H1 (cell line): ENCODE measurements at regions not wholly inside any gene's neighbourhood (a gene's known extent, or its start where the extent isn't known, plus 50 kb on each side); places are given as distances from the start of the nearest gene placed in this dataset.

Experiments used
- CTCF ChIA-PET: fragments of 300-600 bp; sonication (Branson Sonifier 250); formaldehyde crosslinking; loops from one replicate; lab custom pipeline; 2021; ENCODE audit not compliant: partially characterized antibody; lab: Charles Lee
- POLR2A ChIA-PET: fragments of 300-600 bp; sonication (Branson Sonifier 250); formaldehyde crosslinking; loops from one replicate; lab custom pipeline; 2021; ENCODE audit warnings: inconsistent platforms; ENCODE audit not compliant: partially characterized antibody; lab: Charles Lee
- DNase-seq, 2 experiments: peaks; one replicate each; pipeline versions ENCODE4 v3.0.0 to v3.0.0-alpha.2; 2010 to 2022; ENCODE audit warnings: low spot score in 2 of 2, low read depth in 1 of 2, mixed read lengths in 1 of 2
- FAIRE-seq: peaks from 2 replicates; lab custom pipeline; 2011; peaks lifted over from hg19 to GRCh38; lab: Jason Lieb, UNC
- H2AFZ ChIP-seq: 2 replicates; pipeline ENCODE4 v1.8.1; 2012; ENCODE audit warnings: low read length, inconsistent platforms
- H2AK5ac ChIP-seq: 2 replicates; pipeline ENCODE4 v1.6.1; 2013; ENCODE audit warnings: low read depth, low read length
- H2BK120ac ChIP-seq: replicated peaks from 2 replicates; pipeline ENCODE3; 2013; ENCODE audit warnings: low read depth, low read length, inconsistent platforms
- H2BK12ac ChIP-seq: 2 replicates; pipeline ENCODE4 v1.6.1; 2013; ENCODE audit warnings: low read depth, low read length
- H2BK15ac ChIP-seq: 2 replicates; pipeline ENCODE4 v1.6.1; 2013; ENCODE audit warnings: low read length
- H2BK20ac ChIP-seq: 2 replicates; pipeline ENCODE4 v1.6.1; 2013; ENCODE audit warnings: low read length
- H2BK5ac ChIP-seq: 2 replicates; pipeline ENCODE4 v1.6.1; 2013; ENCODE audit warnings: low read depth, low read length
- H3K14ac ChIP-seq: 2 replicates; pipeline ENCODE4 v1.6.1; 2013; ENCODE audit warnings: inconsistent platforms; ENCODE audit not compliant: insufficient read length
- H3K18ac ChIP-seq: 2 replicates; pipeline ENCODE4 v1.6.1; 2013; ENCODE audit warnings: low read length; ENCODE audit errors: extremely low read depth
- H3K23ac ChIP-seq: 2 replicates; pipeline ENCODE4 v1.6.1; 2013; ENCODE audit warnings: inconsistent platforms; ENCODE audit not compliant: insufficient read length
- H3K23me2 ChIP-seq: 2 replicates; pipeline ENCODE4 v1.6.1; 2013; ENCODE audit warnings: low read depth, low read length
- H3K27ac ChIP-seq: 2 replicates; pipeline ENCODE4 v1.6.1; 2011; ENCODE audit warnings: low read depth, low read length, inconsistent platforms
- H3K27me3 ChIP-seq, 4 experiments: replicated peaks in 1 of 4; 1 replicate in 1 of 4; 2 replicates in 3 of 4; pipeline versions ENCODE4 v1.6.1 to v1.8.1; 2011 to 2013; ENCODE audit warnings: low read length in 3 of 4, mild to moderate bottlenecking in 3 of 4, inconsistent platforms in 2 of 4, mixed read lengths in 2 of 4, moderate library complexity in 1 of 4; ENCODE audit not compliant: control insufficient read depth in 3 of 4, insufficient read depth in 3 of 4; ENCODE audit errors: extremely low read depth in 1 of 4
- H3K36me3 ChIP-seq, 4 experiments: 2 replicates each; pipeline versions ENCODE4 v1.6.1 to v1.8.1; 2011 to 2013; ENCODE audit warnings: mild to moderate bottlenecking in 4 of 4, low read length in 3 of 4, moderate library complexity in 2 of 4, control low read depth in 1 of 4, inconsistent platforms in 1 of 4; ENCODE audit not compliant: insufficient read depth in 4 of 4, control insufficient read depth in 2 of 4
- H3K4ac ChIP-seq: replicated peaks from 2 replicates; pipeline ENCODE3; 2013; ENCODE audit warnings: low read length, low read depth, mixed read lengths, inconsistent platforms; ENCODE audit not compliant: insufficient read length
- H3K4me1 ChIP-seq, 4 experiments: replicated peaks in 1 of 4; 1 replicate in 1 of 4; 2 replicates in 3 of 4; pipeline versions ENCODE4 v1.6.1 to v1.8.1; 2011 to 2013; ENCODE audit warnings: low read length in 3 of 4, inconsistent platforms in 2 of 4, mixed read lengths in 1 of 4; ENCODE audit not compliant: insufficient read depth in 4 of 4, control insufficient read depth in 3 of 4
- H3K4me2 ChIP-seq, 2 experiments: 2 replicates each; pipeline versions ENCODE4 v1.6.1 to v1.8.1; 2011 to 2013; ENCODE audit warnings: low read depth in 2 of 2, low read length in 2 of 2, control low read depth in 1 of 2, inconsistent platforms in 1 of 2, mild to moderate bottlenecking in 1 of 2; ENCODE audit not compliant: insufficient read depth in 1 of 2
- H3K4me3 ChIP-seq, 4 experiments: fragments of 200-600, 300-600 bp in 1 of 4; sonication (generic), shearing (Covaris generic), sonication (Bioruptor Twin) in 1 of 4; 2 replicates each; pipeline versions ENCODE4 v1.5.1 to v1.8.1; 2011 to 2016; ENCODE audit warnings: low read length in 4 of 4, low read depth in 3 of 4, control low read depth in 2 of 4, inconsistent platforms in 2 of 4, mild to moderate bottlenecking in 2 of 4, mixed read lengths in 1 of 4, moderate library complexity in 1 of 4; ENCODE audit not compliant: insufficient read depth in 2 of 4; ENCODE audit errors: extremely low read depth in 1 of 4
- H3K56ac ChIP-seq: replicated peaks from 2 replicates; pipeline ENCODE3; 2013; ENCODE audit warnings: low read depth, mild to moderate bottlenecking, mixed read lengths, low read length, inconsistent platforms; ENCODE audit not compliant: insufficient read length
- H3K79me1 ChIP-seq: 2 replicates; pipeline ENCODE4 v1.6.1; 2013; ENCODE audit warnings: low read depth, low read length, control low read depth
- H3K79me2 ChIP-seq, 2 experiments: 2 replicates each; pipeline versions ENCODE4 v1.6.1 to v1.8.1; 2012 to 2013; ENCODE audit warnings: low read length in 2 of 2, mild to moderate bottlenecking in 2 of 2, inconsistent platforms in 1 of 2; ENCODE audit not compliant: insufficient read depth in 2 of 2, control insufficient read depth in 1 of 2
- H3K9ac ChIP-seq, 4 experiments: replicated peaks in 1 of 4; 1 replicate in 1 of 4; 2 replicates in 3 of 4; pipeline versions ENCODE4 v1.6.1 to v1.8.1; 2011 to 2013; ENCODE audit warnings: low read depth in 3 of 4, low read length in 3 of 4, control low read depth in 2 of 4, mild to moderate bottlenecking in 2 of 4, moderate library complexity in 2 of 4, inconsistent platforms in 1 of 4; ENCODE audit errors: extremely low read depth in 1 of 4
- H3K9me3 ChIP-seq, 2 experiments: 2 replicates each; pipeline versions ENCODE4 v1.6.1 to v1.8.1; 2012 to 2013; ENCODE audit warnings: mild to moderate bottlenecking in 2 of 2, moderate library complexity in 2 of 2, control low read depth in 1 of 2, inconsistent platforms in 1 of 2, low read depth in 1 of 2, low read length in 1 of 2, mixed read lengths in 1 of 2; ENCODE audit not compliant: insufficient read depth in 2 of 2
- H4K20me1 ChIP-seq, 2 experiments: replicated peaks in 1 of 2; 2 replicates each; pipeline versions ENCODE3 to v1.8.1; 2011 to 2013; ENCODE audit warnings: inconsistent platforms in 2 of 2, low read length in 2 of 2, mild to moderate bottlenecking in 1 of 2; ENCODE audit not compliant: insufficient read depth in 2 of 2, control insufficient read depth in 1 of 2
- H4K5ac ChIP-seq: 2 replicates; pipeline ENCODE4 v1.6.1; 2013; ENCODE audit warnings: low read length, low read depth, mixed read lengths, inconsistent platforms; ENCODE audit not compliant: insufficient read length
- H4K8ac ChIP-seq: 2 replicates; pipeline ENCODE4 v1.8.0; 2013; ENCODE audit warnings: mild to moderate bottlenecking, moderate library complexity, low read length, inconsistent platforms; ENCODE audit not compliant: insufficient read depth; ENCODE audit errors: extremely low read depth
- H4K91ac ChIP-seq: replicated peaks from 2 replicates; pipeline ENCODE3; 2013; ENCODE audit warnings: low read length, mixed read lengths, inconsistent platforms; ENCODE audit not compliant: insufficient read length
- JUN ChIP-seq: IDR thresholded peaks from 2 replicates; pipeline ENCODE4 v1.6.1; 2011; ENCODE audit warnings: low read depth, mild to moderate bottlenecking, improper control_type of control experiment, low read length
- POLR2AphosphoS5 ChIP-seq: IDR thresholded peaks from 2 replicates; pipeline ENCODE4 v1.6.1; 2011; ENCODE audit warnings: low read depth, low read length
- SAP30 ChIP-seq: fragments of 300-600 bp; sonication (generic); IDR thresholded peaks from 2 replicates; pipeline ENCODE4 v1.7.1; 2012; ENCODE audit warnings: low read length, moderate library complexity, mild to moderate bottlenecking, inconsistent platforms; ENCODE audit not compliant: insufficient read depth, insufficient replicate concordance
- SIN3A ChIP-seq, 2 experiments: IDR thresholded peaks in 1 of 2; conservative IDR thresholded peaks in 1 of 2; 2 replicates each; pipeline ENCODE4 v1.6.1; 2011 to 2012; ENCODE audit warnings: low read length in 2 of 2, improper control_type of control experiment in 1 of 2, low read depth in 1 of 2, mild to moderate bottlenecking in 1 of 2
- WGBS, 2 experiments: shearing (Covaris generic) in 1 of 2; methylation state at CpG; one replicate each; pipeline versions ENCODE4 v1.1.6 to v1.1.7; 2013 to 2015; ENCODE audit warnings: low lambda C conversion rate in 2 of 2, mixed read lengths in 2 of 2, inconsistent platforms in 1 of 2, low coverage in 1 of 2, missing lambda C conversion rate in 1 of 2; ENCODE audit not compliant: insufficient replicate concordance in 2 of 2, insufficient coverage in 1 of 2, insufficient read length in 1 of 2; ENCODE audit errors: extremely low coverage in 1 of 2, missing lambda C conversion rate in 1 of 2; 5-methylcytosine and 5-hydroxymethylcytosine counted together
- TF ChIP-seq, protein P1 (sequence below): IDR thresholded peaks from 2 replicates; pipeline ENCODE4 v1.6.1; 2012; ENCODE audit warnings: low read length, inconsistent platforms

DNA sequence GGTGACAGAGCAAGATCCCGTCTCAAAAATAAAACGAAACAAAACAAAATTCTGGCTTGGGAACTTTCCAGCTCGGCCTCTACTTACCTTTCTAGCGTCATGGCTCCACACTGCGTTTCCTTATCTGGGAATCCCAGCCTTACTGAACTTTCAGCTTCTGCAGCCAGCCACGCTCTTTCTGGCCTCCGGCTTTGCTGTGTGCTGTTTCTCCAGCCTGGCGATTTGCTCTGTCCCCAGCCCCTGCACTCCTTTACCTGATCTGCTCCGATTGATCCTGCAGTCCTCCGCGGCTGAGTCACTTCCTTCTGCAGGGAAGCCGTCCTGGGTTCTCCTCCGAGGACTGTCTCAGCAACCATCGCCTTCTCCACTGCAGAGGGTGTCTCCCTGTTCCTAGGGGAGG, 71.0 kb upstream of the FAM171A1 start:
- DNase-seq (no peak), FAIRE-seq (no peak)
- POLR2A ChIA-PET, result no interaction called here
- Histone ChIP-seq H3K27me3 (no peaks in the 10 kb centered on the region; a peak in 1 of 7 replicates), H2BK20ac (no peak overlapping the region), H3K36me3 (no peaks in the 10 kb centered on the region), H3K4ac (no peak overlapping the region), H4K20me1 (no peaks in the 10 kb centered on the region), H3K4me2 (no peak overlapping the region), H3K4me3 (no peak overlapping the region), H3K14ac (no peak overlapping the region), H3K79me2 (no peaks in the 10 kb centered on the region), H3K18ac (no peak overlapping the region), H2BK5ac (no peak overlapping the region), H3K56ac (no peak overlapping the region), H4K5ac (no peak overlapping the region), H3K27ac (no peak overlapping the region), H3K23ac (no peak overlapping the region), H4K8ac (no peak overlapping the region), H2BK12ac (no peak overlapping the region), H3K4me1 (peaks cover 0 to 3% (median 0%) of the 10 kb centered on the region in 4 experiments; a peak in 1 of 7 replicates), H2AK5ac (no peak overlapping the region), H2BK15ac (no peak overlapping the region), H3K23me2 (peaks cover 2% of the 10 kb centered on the region; the same call in 1 of the 2 replicates), H3K79me1 (no peaks in the 10 kb centered on the region), H4K91ac (no peak overlapping the region), H2BK120ac (no peak overlapping the region), H2AFZ (no peak overlapping the region), H3K9ac (no peak overlapping the region), H3K9me3 (no peaks in the 10 kb centered on the region)
- CTCF ChIA-PET, result interaction anchor here (3.4 kb wide), 1 partner anchor 273 kb away, joined by 15 read pairs; no protein-coding TSS in a partner anchor
- TF ChIP-seq SAP30, result no peak
- TF ChIP-seq JUN, result no peak
- no peak for TF ChIP-seq SIN3A (conservative IDR thresholded peaks at IDR 0.05 in 1 of 2, IDR thresholded peaks at IDR 0.05 in 1 of 2; ENCODE audit: low read depth in 1 of 2, low read length in 2 of 2)
- TF ChIP-seq, protein P1, sequence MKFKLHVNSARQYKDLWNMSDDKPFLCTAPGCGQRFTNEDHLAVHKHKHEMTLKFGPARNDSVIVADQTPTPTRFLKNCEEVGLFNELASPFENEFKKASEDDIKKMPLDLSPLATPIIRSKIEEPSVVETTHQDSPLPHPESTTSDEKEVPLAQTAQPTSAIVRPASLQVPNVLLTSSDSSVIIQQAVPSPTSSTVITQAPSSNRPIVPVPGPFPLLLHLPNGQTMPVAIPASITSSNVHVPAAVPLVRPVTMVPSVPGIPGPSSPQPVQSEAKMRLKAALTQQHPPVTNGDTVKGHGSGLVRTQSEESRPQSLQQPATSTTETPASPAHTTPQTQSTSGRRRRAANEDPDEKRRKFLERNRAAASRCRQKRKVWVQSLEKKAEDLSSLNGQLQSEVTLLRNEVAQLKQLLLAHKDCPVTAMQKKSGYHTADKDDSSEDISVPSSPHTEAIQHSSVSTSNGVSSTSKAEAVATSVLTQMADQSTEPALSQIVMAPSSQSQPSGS, result no peak
- no peak for TF ChIP-seq POLR2AphosphoS5
- 95% methylated on average over 11 of the region's 14 CpGs; no CpG with 5 or more reads in 1 of the 2 experiments for WGBS, 2 experiments
